HG03442 (cell line): ENCODE measurements at regions not wholly inside any gene's neighbourhood (a gene's known extent, or its start where the extent isn't known, plus 50 kb on each side); places are given as distances from the start of the nearest gene placed in this dataset.
"Not testable (repeated sequence)": the region's sequence is repeated elsewhere in the genome, so short reads cannot be mapped to it uniquely, and the experiment has no call there.

Source experiments
- ATAC-seq: cut with Tn5 transposase; IDR thresholded peaks from one replicate; pipeline ENCODE4 v1.9.1; 2021; ENCODE audit warnings: mild to moderate bottlenecking, moderate library complexity; ENCODE audit not compliant: unreplicated experiment

GRCh38 chr2:13654416-13654815, 937.7 kb downstream of the TRIB2 start:
- no peak for ATAC-seq

GRCh38 chr2:13660231-13660630, 943.5 kb downstream of the TRIB2 start:
- no peak for ATAC-seq

GRCh38 chr2:13662055-13662454, 945.3 kb downstream of the TRIB2 start:
- no peak for ATAC-seq

GRCh38 chr2:13666582-13667414, 950.1 kb downstream of the TRIB2 start:
- peak; percentile 87 for ATAC-seq

GRCh38 chr2:13667415-13667757, 950.6 kb downstream of the TRIB2 start:
- ATAC-seq, result no peak

- ATAC-seq, result no peak
Measured at GRCh38 chr2:13669607-13670006, 952.9 kb downstream of the TRIB2 start.

DNA sequence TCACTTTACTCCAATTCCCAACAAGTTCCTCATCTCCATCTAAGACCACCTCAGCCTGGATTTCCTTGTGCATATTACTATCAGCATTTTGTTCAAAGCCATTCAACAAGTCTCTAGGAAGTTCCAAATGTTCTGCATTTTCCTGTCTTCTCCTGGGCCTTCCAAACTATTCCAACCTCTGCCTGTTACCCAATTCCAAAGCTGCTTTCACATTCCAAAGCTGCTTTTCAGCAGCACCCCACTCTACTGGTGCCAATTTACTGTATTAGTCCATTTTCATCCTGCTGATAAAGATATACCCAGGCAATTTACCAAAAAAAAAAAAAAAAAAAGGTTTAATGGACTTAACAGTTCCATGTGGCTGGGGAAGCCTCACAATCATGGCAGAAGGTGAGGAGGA, 957.1 kb downstream of the TRIB2 start:
- ATAC-seq, result not testable (repeated sequence)

GRCh38 chr2:13676269-13676668, 956.2 kb upstream of the LRATD1 start:
- ATAC-seq, result peak; percentile 79

DNA sequence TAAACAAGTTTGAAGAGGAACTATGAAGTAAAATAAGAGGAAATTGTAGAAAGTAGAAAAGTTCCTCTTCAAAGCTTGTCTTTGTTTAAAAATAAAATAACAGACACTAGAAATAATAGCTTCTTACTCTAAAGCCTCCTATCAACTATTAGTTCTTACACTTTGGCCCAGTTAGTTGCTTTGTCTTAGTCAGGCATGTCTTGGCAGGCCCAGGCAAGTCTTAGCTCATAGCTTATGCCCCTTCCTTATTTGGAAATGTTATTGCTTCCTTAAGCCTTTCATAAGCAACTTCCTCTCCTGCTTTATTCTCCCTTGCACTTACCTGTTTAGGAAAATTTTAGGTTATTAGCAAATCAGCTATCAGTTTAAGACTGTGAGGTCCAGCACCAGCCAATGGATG, 950.6 kb upstream of the LRATD1 start:
- no peak for ATAC-seq

GRCh38 chr2:13682540-13683272, 949.8 kb upstream of the LRATD1 start:
- no peak for ATAC-seq

GRCh38 chr2:13686262-13686661, 946.3 kb upstream of the LRATD1 start:
- peak; percentile 64 for ATAC-seq

- ATAC-seq, result no peak
Measured at GRCh38 chr2:13694673-13695072, 937.8 kb upstream of the LRATD1 start.

- no peak for ATAC-seq
Measured at GRCh38 chr2:13696601-13697000, 935.9 kb upstream of the LRATD1 start.

DNA sequence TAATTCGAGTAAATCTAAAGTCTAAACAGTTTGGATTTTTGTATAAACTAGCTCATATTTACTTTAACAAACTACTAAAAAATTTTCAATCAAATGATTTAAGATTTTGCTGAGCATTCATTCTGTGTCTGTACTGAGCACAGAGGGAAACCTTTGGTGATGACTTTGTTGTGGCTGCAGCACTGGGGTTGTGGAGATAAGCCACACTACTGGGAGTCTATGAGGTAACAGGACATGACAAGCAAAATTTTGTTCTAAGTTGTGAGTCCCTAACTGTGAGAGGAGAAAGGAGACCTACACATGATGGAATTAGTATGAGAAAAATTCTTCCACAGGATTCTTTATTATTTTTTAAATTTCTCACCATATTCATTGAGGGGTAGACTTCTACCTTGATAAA, 933.7 kb upstream of the LRATD1 start:
- no peak for ATAC-seq

GRCh38 chr2:13699939-13700338, 932.6 kb upstream of the LRATD1 start:
- ATAC-seq, result not testable (repeated sequence)

- no peak for ATAC-seq
Measured at GRCh38 chr2:13711154-13711553, 921.4 kb upstream of the LRATD1 start.

- ATAC-seq, result no peak
Measured at GRCh38 chr2:13714466-13714865, 918.1 kb upstream of the LRATD1 start.

- ATAC-seq, result no peak
Measured at GRCh38 chr2:13725945-13726344, 906.6 kb upstream of the LRATD1 start.

- no peak for ATAC-seq
Measured at GRCh38 chr2:13745330-13745729, 887.2 kb upstream of the LRATD1 start.

DNA sequence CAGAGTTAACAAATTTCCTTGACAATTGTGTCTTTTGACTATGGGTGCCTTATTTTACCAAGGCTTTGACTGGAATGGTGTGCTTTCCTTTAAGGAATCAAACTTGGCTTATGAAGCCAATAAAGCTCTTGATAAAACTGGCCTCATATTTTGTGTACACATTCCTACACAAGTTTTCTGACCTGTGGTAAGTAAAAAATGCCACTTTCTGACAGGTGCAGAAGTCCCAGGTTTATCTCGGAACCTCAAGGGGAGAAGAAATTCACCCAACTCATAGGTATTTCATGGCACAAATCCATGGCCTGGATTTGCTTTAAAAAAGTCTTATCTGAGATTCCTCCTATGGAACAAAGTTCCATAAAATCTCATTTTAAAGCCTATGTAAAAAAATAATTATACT, 880.6 kb upstream of the LRATD1 start:
- ATAC-seq, result no peak

DNA sequence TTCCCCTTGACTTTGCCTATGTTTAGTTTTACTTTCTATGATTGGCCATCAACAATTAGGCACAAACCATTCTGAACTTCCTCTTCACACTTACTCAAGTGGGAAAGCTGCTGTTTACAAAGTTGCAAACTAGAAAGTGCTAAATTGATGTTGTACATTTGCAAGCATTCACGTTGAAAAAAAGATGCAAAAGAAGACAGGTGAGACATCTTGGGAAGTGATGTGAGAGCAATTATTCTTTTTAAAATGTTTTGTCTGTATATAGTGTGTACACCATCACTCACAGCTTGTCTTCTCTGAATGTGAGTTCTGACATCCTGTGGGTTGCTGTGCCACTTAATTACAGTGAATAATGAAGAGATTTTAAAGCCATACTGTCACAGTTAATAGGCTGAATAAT, 874.1 kb upstream of the LRATD1 start:
- no peak for ATAC-seq

GRCh38 chr2:13768274-13768673, 864.2 kb upstream of the LRATD1 start:
- no peak for ATAC-seq
